ENCODE measurements at regions not wholly inside any gene's neighbourhood (a gene's known extent, or its start where the extent isn't known, plus 50 kb on each side); places are given as distances from the start of the nearest gene placed in this dataset.

DNA sequence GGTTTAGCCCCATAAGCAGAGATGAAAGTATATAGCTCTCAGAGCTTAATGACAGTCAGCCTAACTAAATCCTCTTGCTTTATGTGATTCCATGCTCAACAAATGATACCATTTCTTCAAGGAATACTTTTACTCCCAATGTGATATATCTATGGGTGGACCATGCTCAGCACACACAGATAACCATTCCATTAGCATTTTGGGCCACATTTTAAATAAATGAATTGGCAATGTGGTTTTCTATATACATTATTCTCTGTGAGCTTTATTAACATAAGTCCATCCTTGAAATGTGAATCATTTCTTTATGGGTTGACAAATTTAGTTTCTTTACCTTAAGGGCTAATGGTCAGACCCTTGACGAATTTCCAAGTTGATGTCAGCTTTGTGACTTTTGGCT, 329.3 kb upstream of the CITED2 start:
- TF ChIP-seq ZNF274 (IDR thresholded peaks at IDR 0.05; ENCODE audit: low read depth, low read length) (no peak), YY1 (IDR thresholded peaks at IDR 0.05; ENCODE audit: insufficient read depth, insufficient read length) (no peak)
